ENCODE measurements at regions not wholly inside any gene's neighbourhood (a gene's known extent, or its start where the extent isn't known, plus 50 kb on each side); places are given as distances from the start of the nearest gene placed in this dataset.

GRCh38 chr2:18927525-18928232, 338.3 kb upstream of the NT5C1B start:
- DNase-seq (ENCODE audit: low read depth) = no peak

- DNase-seq (ENCODE audit: low read depth) = peak; percentile 33
Measured at GRCh38 chr2:18926631-18927524, 337.5 kb upstream of the NT5C1B start.

- DNase-seq (ENCODE audit: low read depth) = peak; percentile 93
Measured at GRCh38 chr2:18925296-18925695, 335.9 kb upstream of the NT5C1B start.

GRCh38 chr2:18924886-18925285, 335.5 kb upstream of the NT5C1B start:
- DNase-seq (ENCODE audit: low read depth) = no peak

GRCh38 chr2:18924386-18924785, 335.0 kb upstream of the NT5C1B start:
- DNase-seq (ENCODE audit: low read depth) = no peak

GRCh38 chr2:18922276-18922675, 332.9 kb upstream of the NT5C1B start:
- peak; percentile 75 for DNase-seq (ENCODE audit: low read depth)

- no peak for DNase-seq (ENCODE audit: low read depth)
Measured at GRCh38 chr2:18918280-18918679, 328.9 kb upstream of the NT5C1B start.

- DNase-seq (ENCODE audit: low read depth) = no peak
Measured at GRCh38 chr2:18915227-18915626, 325.9 kb upstream of the NT5C1B start.

GRCh38 chr2:18913512-18913911, 324.1 kb upstream of the NT5C1B start:
- DNase-seq (ENCODE audit: low read depth) = no peak

GRCh38 chr2:18912225-18912888, 323.0 kb upstream of the NT5C1B start:
- no peak for DNase-seq (ENCODE audit: low read depth)

GRCh38 chr2:18911416-18911815, 322.0 kb upstream of the NT5C1B start:
- DNase-seq (ENCODE audit: low read depth) = no peak

- peak; percentile 97 for DNase-seq (ENCODE audit: low read depth)
Measured at GRCh38 chr2:18910843-18911242, 321.5 kb upstream of the NT5C1B start.

- no peak for DNase-seq (ENCODE audit: low read depth)
Measured at GRCh38 chr2:18907937-18908336, 318.6 kb upstream of the NT5C1B start.

GRCh38 chr2:18907508-18907907, 318.1 kb upstream of the NT5C1B start:
- peak; percentile 23 for DNase-seq (ENCODE audit: low read depth)

GRCh38 chr2:18903750-18904149, 314.4 kb upstream of the NT5C1B start:
- no peak for DNase-seq (ENCODE audit: low read depth)

GRCh38 chr2:18901242-18901641, 311.9 kb upstream of the NT5C1B start:
- no peak for DNase-seq (ENCODE audit: low read depth)

- DNase-seq (ENCODE audit: low read depth) = peak; percentile 57
Measured at GRCh38 chr2:18900691-18901141, 311.3 kb upstream of the NT5C1B start.

- no peak for DNase-seq (ENCODE audit: low read depth)
Measured at GRCh38 chr2:18899725-18900124, 310.4 kb upstream of the NT5C1B start.

- DNase-seq (ENCODE audit: low read depth) = no peak
Measured at GRCh38 chr2:18898271-18898670, 308.9 kb upstream of the NT5C1B start.

GRCh38 chr2:18896125-18896764, 306.9 kb upstream of the NT5C1B start:
- DNase-seq (ENCODE audit: low read depth) = peak; percentile 35

GRCh38 chr2:18891600-18892345, 302.4 kb upstream of the NT5C1B start:
- peak; percentile 66 for DNase-seq (ENCODE audit: low read depth)

All from EH (cell line).